Fibroblast of villous mesenchyme (primary cell): ENCODE measurements at regions not wholly inside any gene's neighbourhood (a gene's known extent, or its start where the extent isn't known, plus 50 kb on each side); places are given as distances from the start of the nearest gene placed in this dataset.

Source experiments
- DNase-seq: peaks from one replicate; pipeline ENCODE4 v3.0.0-alpha.2; 2010; ENCODE audit warnings: low read depth
- H3K4me3 ChIP-seq: 2 replicates; pipeline ENCODE4 v1.5.1; 2011; ENCODE audit warnings: low read depth, mild to moderate bottlenecking, low read length
- CTCF ChIP-seq: IDR thresholded peaks from 2 replicates; pipeline ENCODE4 v1.5.1; 2012; ENCODE audit warnings: low read depth, mild to moderate bottlenecking, low read length; ENCODE audit not compliant: insufficient read depth

- no peak overlapping the region for H3K4me3 ChIP-seq
- TF ChIP-seq CTCF = no peak
- DNase-seq = no peak
Measured at GRCh38 chr14:97283426-97283825, 486.2 kb downstream of the VRK1 start.

GRCh38 chr14:97283841-97284240 is 486.7 kb downstream of the VRK1 start:
- H3K4me3 ChIP-seq = no peak overlapping the region
- no peak for DNase-seq
- TF ChIP-seq CTCF = no peak

- no peak overlapping the region for H3K4me3 ChIP-seq
- no peak for DNase-seq
- TF ChIP-seq CTCF = no peak
Measured at GRCh38 chr14:97287956-97288355, 490.8 kb downstream of the VRK1 start.

- DNase-seq = no peak
- TF ChIP-seq CTCF = no peak
Measured at GRCh38 chr14:97290065-97290464, 492.9 kb downstream of the VRK1 start.

GRCh38 chr14:97290977-97291376 is 493.8 kb downstream of the VRK1 start:
- TF ChIP-seq CTCF = no peak

More at GRCh38 chr14:97290065-97290464, 492.9 kb downstream of the VRK1 start:
- H3K4me3 ChIP-seq = no peak overlapping the region

DNA sequence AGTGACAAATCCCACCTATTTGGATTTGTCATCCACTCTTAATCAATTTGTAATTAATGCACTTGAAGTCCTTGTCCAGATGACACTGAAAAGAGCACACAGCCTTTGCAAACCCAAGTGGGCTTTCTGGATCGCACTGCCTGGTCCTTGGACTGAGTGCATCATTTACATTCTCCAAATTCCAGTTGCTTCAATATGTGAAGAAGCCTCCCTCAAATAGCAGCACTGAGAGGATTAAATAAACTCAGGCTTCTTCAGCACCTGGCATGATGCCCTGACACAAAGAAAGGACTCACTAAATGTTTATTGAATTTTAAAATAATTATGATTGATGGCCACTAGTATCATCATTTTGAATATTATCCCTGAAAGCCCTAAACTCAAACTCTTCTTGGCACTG is 496.5 kb downstream of the VRK1 start:
- TF ChIP-seq CTCF = no peak
- DNase-seq = no peak
- no peak overlapping the region for H3K4me3 ChIP-seq

More at GRCh38 chr14:97290977-97291376, 493.8 kb downstream of the VRK1 start:
- no peak for DNase-seq
- no peak overlapping the region for H3K4me3 ChIP-seq

- no peak for TF ChIP-seq CTCF
- no peak overlapping the region for H3K4me3 ChIP-seq
- DNase-seq = no peak
Measured at GRCh38 chr14:97295108-97295710, 498.0 kb downstream of the VRK1 start.
